GOT3 (cell line): ENCODE measurements at regions not wholly inside any gene's neighbourhood (a gene's known extent, or its start where the extent isn't known, plus 50 kb on each side); places are given as distances from the start of the nearest gene placed in this dataset.
"Not testable (repeated sequence)": the region's sequence is repeated elsewhere in the genome, so short reads cannot be mapped to it uniquely, and the experiment has no call there.

Experiments
- DNase-seq: peaks from one replicate; lab custom pipeline; 2025; ENCODE audit warnings: mixed read lengths; lab: John Stamatoyannopoulos, UW

GRCh38 chr9:36521148-36521547 lies 51.5 kb upstream of the MELK start:
- DNase-seq, result no peak

GRCh38 chr9:36517131-36517530 lies 55.6 kb upstream of the MELK start:
- no peak for DNase-seq

- DNase-seq, result no peak
Measured at GRCh38 chr9:36504156-36504555, 68.5 kb upstream of the MELK start.

- no peak for DNase-seq
Measured at GRCh38 chr9:36503172-36504088, 69.3 kb upstream of the MELK start.

GRCh38 chr9:36501727-36502126 lies 71.0 kb upstream of the MELK start:
- no peak for DNase-seq

GRCh38 chr9:36500931-36501330 lies 71.8 kb upstream of the MELK start:
- DNase-seq, result not testable (repeated sequence)

- no peak for DNase-seq
Measured at GRCh38 chr9:36499174-36499890, 73.4 kb upstream of the MELK start.

- not testable (repeated sequence) for DNase-seq
Measured at GRCh38 chr9:36493564-36493963, 79.1 kb upstream of the MELK start.

- no peak for DNase-seq
Measured at GRCh38 chr9:36492865-36493264, 79.8 kb upstream of the MELK start.

GRCh38 chr9:36489453-36489852 lies 83.2 kb upstream of the MELK start:
- no peak for DNase-seq

- no peak for DNase-seq
Measured at GRCh38 chr9:36488389-36488756, 84.3 kb upstream of the MELK start.

GRCh38 chr9:36487482-36488388 lies 85.0 kb upstream of the MELK start:
- peak; percentile 62 for DNase-seq

GRCh38 chr9:36486933-36487481 lies 85.7 kb upstream of the MELK start:
- DNase-seq, result no peak

GRCh38 chr9:36486329-36486932 lies 86.3 kb upstream of the MELK start:
- no peak for DNase-seq

GRCh38 chr9:36485647-36486328 lies 85.7 kb upstream of the RNF38 start:
- DNase-seq, result no peak

- DNase-seq, result no peak
Measured at GRCh38 chr9:36484124-36484523, 84.1 kb upstream of the RNF38 start.

GRCh38 chr9:36479101-36479500 lies 79.0 kb upstream of the RNF38 start:
- no peak for DNase-seq

- DNase-seq, result no peak
Measured at GRCh38 chr9:36471359-36471758, 71.3 kb upstream of the RNF38 start.

- no peak for DNase-seq
Measured at GRCh38 chr9:36470643-36471290, 70.7 kb upstream of the RNF38 start.

GRCh38 chr9:36463467-36463866 lies 63.4 kb upstream of the RNF38 start:
- DNase-seq, result no peak
